H1 (cell line): ENCODE measurements at regions not wholly inside any gene's neighbourhood (a gene's known extent, or its start where the extent isn't known, plus 50 kb on each side); places are given as distances from the start of the nearest gene placed in this dataset.

Experiments
- CBX5 ChIP-seq: fragments of 300-800, 300-1000 bp; sonication (generic); IDR thresholded peaks from 2 replicates; pipeline ENCODE4 v1.7.1; 2016; ENCODE audit warnings: antibody characterized with exemption, low read length, low read depth
- EZH2 ChIP-seq: fragments of 200-600 bp; sonication (generic); IDR thresholded peaks from 2 replicates; pipeline ENCODE4 v1.7.1; 2012; ENCODE audit warnings: low read depth, mild to moderate bottlenecking, moderate library complexity, low read length, inconsistent platforms; ENCODE audit not compliant: severe bottlenecking
- HDAC2 ChIP-seq, 2 experiments: fragments of 300-600 bp in 1 of 2; sonication (generic) in 1 of 2; IDR thresholded peaks; 2 replicates each; pipeline ENCODE4 v1.6.1; 2011 to 2012; ENCODE audit warnings: low read depth in 2 of 2, low read length in 2 of 2, mild to moderate bottlenecking in 2 of 2, moderate library complexity in 2 of 2, borderline replicate concordance in 1 of 2, inconsistent platforms in 1 of 2
- JUND ChIP-seq: IDR thresholded peaks from 2 replicates; pipeline ENCODE4 v1.6.1; 2011; ENCODE audit warnings: mild to moderate bottlenecking, improper control_type of control experiment, low read length
- POLR2A ChIP-seq, 2 experiments: IDR thresholded peaks; 1 replicate in 1 of 2; 2 replicates in 1 of 2; pipeline ENCODE4 v1.6.1; 2011; ENCODE audit warnings: low read depth in 2 of 2, low read length in 2 of 2, mild to moderate bottlenecking in 2 of 2; ENCODE audit errors: control extremely low read depth in 1 of 2
- TAF1 ChIP-seq: IDR thresholded peaks from 2 replicates; pipeline ENCODE4 v1.6.1; 2011; ENCODE audit warnings: mild to moderate bottlenecking, low read depth, low read length
- TF ChIP-seq, protein P1 (sequence below), 3 experiments: IDR thresholded peaks; 1 replicate in 2 of 3; 2 replicates in 1 of 3; pipeline versions ENCODE4 v1.5.1 to v1.6.1; 2011; ENCODE audit warnings: low read length in 3 of 3, mild to moderate bottlenecking in 3 of 3, inconsistent platforms in 2 of 3, low read depth in 1 of 3, moderate library complexity in 1 of 3; ENCODE audit not compliant: insufficient read depth in 1 of 3; ENCODE audit errors: control extremely low read depth in 1 of 3
- TF ChIP-seq, protein P2 (sequence below): fragments of 300-600 bp; sonication (generic); IDR thresholded peaks from 2 replicates; pipeline ENCODE4 v1.7.1; 2012; ENCODE audit warnings: low read length, moderate library complexity, mild to moderate bottlenecking, inconsistent platforms; ENCODE audit not compliant: insufficient replicate concordance

DNA sequence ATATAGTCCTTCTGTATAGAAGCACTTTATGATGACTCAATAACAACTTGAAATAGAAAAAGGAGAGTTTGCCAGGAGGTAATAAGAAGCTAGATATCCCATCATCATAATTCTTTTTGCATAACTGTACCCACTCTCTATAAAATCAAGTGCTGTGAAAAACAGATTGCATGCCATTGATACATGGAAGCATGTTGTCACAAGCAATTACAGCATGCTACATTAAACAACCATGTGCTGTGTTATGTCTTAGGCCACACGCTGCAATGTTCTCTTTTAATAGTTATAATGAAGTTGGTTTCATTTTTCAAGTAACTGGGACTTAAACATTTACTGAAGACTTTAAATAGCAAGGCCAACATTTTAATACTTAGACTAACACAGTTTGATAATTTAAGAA is 264.2 kb downstream of the RPRM start:
- TF ChIP-seq, protein P1, sequence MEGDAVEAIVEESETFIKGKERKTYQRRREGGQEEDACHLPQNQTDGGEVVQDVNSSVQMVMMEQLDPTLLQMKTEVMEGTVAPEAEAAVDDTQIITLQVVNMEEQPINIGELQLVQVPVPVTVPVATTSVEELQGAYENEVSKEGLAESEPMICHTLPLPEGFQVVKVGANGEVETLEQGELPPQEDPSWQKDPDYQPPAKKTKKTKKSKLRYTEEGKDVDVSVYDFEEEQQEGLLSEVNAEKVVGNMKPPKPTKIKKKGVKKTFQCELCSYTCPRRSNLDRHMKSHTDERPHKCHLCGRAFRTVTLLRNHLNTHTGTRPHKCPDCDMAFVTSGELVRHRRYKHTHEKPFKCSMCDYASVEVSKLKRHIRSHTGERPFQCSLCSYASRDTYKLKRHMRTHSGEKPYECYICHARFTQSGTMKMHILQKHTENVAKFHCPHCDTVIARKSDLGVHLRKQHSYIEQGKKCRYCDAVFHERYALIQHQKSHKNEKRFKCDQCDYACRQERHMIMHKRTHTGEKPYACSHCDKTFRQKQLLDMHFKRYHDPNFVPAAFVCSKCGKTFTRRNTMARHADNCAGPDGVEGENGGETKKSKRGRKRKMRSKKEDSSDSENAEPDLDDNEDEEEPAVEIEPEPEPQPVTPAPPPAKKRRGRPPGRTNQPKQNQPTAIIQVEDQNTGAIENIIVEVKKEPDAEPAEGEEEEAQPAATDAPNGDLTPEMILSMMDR (IDR thresholded peaks at IDR 0.05; ENCODE audit: control extremely low read depth in 1 of 3, insufficient read depth in 1 of 3, low read depth in 1 of 3, low read length in 3 of 3) = no peak
- TF ChIP-seq, protein P2, sequence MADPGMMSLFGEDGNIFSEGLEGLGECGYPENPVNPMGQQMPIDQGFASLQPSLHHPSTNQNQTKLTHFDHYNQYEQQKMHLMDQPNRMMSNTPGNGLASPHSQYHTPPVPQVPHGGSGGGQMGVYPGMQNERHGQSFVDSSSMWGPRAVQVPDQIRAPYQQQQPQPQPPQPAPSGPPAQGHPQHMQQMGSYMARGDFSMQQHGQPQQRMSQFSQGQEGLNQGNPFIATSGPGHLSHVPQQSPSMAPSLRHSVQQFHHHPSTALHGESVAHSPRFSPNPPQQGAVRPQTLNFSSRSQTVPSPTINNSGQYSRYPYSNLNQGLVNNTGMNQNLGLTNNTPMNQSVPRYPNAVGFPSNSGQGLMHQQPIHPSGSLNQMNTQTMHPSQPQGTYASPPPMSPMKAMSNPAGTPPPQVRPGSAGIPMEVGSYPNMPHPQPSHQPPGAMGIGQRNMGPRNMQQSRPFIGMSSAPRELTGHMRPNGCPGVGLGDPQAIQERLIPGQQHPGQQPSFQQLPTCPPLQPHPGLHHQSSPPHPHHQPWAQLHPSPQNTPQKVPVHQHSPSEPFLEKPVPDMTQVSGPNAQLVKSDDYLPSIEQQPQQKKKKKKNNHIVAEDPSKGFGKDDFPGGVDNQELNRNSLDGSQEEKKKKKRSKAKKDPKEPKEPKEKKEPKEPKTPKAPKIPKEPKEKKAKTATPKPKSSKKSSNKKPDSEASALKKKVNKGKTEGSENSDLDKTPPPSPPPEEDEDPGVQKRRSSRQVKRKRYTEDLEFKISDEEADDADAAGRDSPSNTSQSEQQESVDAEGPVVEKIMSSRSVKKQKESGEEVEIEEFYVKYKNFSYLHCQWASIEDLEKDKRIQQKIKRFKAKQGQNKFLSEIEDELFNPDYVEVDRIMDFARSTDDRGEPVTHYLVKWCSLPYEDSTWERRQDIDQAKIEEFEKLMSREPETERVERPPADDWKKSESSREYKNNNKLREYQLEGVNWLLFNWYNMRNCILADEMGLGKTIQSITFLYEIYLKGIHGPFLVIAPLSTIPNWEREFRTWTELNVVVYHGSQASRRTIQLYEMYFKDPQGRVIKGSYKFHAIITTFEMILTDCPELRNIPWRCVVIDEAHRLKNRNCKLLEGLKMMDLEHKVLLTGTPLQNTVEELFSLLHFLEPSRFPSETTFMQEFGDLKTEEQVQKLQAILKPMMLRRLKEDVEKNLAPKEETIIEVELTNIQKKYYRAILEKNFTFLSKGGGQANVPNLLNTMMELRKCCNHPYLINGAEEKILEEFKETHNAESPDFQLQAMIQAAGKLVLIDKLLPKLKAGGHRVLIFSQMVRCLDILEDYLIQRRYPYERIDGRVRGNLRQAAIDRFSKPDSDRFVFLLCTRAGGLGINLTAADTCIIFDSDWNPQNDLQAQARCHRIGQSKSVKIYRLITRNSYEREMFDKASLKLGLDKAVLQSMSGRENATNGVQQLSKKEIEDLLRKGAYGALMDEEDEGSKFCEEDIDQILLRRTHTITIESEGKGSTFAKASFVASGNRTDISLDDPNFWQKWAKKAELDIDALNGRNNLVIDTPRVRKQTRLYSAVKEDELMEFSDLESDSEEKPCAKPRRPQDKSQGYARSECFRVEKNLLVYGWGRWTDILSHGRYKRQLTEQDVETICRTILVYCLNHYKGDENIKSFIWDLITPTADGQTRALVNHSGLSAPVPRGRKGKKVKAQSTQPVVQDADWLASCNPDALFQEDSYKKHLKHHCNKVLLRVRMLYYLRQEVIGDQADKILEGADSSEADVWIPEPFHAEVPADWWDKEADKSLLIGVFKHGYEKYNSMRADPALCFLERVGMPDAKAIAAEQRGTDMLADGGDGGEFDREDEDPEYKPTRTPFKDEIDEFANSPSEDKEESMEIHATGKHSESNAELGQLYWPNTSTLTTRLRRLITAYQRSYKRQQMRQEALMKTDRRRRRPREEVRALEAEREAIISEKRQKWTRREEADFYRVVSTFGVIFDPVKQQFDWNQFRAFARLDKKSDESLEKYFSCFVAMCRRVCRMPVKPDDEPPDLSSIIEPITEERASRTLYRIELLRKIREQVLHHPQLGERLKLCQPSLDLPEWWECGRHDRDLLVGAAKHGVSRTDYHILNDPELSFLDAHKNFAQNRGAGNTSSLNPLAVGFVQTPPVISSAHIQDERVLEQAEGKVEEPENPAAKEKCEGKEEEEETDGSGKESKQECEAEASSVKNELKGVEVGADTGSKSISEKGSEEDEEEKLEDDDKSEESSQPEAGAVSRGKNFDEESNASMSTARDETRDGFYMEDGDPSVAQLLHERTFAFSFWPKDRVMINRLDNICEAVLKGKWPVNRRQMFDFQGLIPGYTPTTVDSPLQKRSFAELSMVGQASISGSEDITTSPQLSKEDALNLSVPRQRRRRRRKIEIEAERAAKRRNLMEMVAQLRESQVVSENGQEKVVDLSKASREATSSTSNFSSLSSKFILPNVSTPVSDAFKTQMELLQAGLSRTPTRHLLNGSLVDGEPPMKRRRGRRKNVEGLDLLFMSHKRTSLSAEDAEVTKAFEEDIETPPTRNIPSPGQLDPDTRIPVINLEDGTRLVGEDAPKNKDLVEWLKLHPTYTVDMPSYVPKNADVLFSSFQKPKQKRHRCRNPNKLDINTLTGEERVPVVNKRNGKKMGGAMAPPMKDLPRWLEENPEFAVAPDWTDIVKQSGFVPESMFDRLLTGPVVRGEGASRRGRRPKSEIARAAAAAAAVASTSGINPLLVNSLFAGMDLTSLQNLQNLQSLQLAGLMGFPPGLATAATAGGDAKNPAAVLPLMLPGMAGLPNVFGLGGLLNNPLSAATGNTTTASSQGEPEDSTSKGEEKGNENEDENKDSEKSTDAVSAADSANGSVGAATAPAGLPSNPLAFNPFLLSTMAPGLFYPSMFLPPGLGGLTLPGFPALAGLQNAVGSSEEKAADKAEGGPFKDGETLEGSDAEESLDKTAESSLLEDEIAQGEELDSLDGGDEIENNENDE = no peak
- TF ChIP-seq CBX5 = no peak
- TF ChIP-seq EZH2 = no peak
- no peak for TF ChIP-seq TAF1
- TF ChIP-seq HDAC2 (IDR thresholded peaks at IDR 0.05; ENCODE audit: borderline replicate concordance in 1 of 2, low read depth in 2 of 2, low read length in 2 of 2) = no peak
- TF ChIP-seq JUND = no peak
- no peak for TF ChIP-seq POLR2A (IDR thresholded peaks at IDR 0.05; ENCODE audit: control extremely low read depth in 1 of 2, low read depth in 2 of 2, low read length in 2 of 2)
